ENCODE measurements at regions not wholly inside any gene's neighbourhood (a gene's known extent, or its start where the extent isn't known, plus 50 kb on each side); places are given as distances from the start of the nearest gene placed in this dataset.
"Not testable (repeated sequence)": the region's sequence is repeated elsewhere in the genome, so short reads cannot be mapped to it uniquely, and the experiment has no call there.

- in situ Hi-C loops (cut with MboI; ENCODE audit: low pct_unique_long_range_greater_than_20kb, low sequenced_read_pairs, unreplicated experiment), result no loop called here
- TF ChIP-seq CTCF (IDR thresholded peaks at IDR 0.05; ENCODE audit: extremely low read depth, insufficient read depth, missing control alignments), result no peak
- no peak for DNase-seq (ENCODE audit: low spot score)
Measured at GRCh38 chrX:143363419-143363818, 153.9 kb downstream of the SPANXN3 start.

GRCh38 chrX:143340190-143340589 lies 177.1 kb downstream of the SPANXN3 start:
- no peak for TF ChIP-seq CTCF (IDR thresholded peaks at IDR 0.05; ENCODE audit: extremely low read depth, insufficient read depth, missing control alignments)
- in situ Hi-C loops (cut with MboI; ENCODE audit: low pct_unique_long_range_greater_than_20kb, low sequenced_read_pairs, unreplicated experiment), result no loop called here
- DNase-seq (ENCODE audit: low spot score), result no peak

GRCh38 chrX:143336261-143336660 lies 181.0 kb downstream of the SPANXN3 start:
- in situ Hi-C loops (cut with MboI; ENCODE audit: low pct_unique_long_range_greater_than_20kb, low sequenced_read_pairs, unreplicated experiment), result no loop called here
- no peak for DNase-seq (ENCODE audit: low spot score)
- no peak for TF ChIP-seq CTCF (IDR thresholded peaks at IDR 0.05; ENCODE audit: extremely low read depth, insufficient read depth, missing control alignments)

GRCh38 chrX:143319526-143319925 lies 197.7 kb downstream of the SPANXN3 start:
- no peak for DNase-seq (ENCODE audit: low spot score)
- TF ChIP-seq CTCF (IDR thresholded peaks at IDR 0.05; ENCODE audit: extremely low read depth, insufficient read depth, missing control alignments), result no peak
- in situ Hi-C loops (cut with MboI; ENCODE audit: low pct_unique_long_range_greater_than_20kb, low sequenced_read_pairs, unreplicated experiment), result no loop called here

- DNase-seq (ENCODE audit: low spot score); in situ Hi-C loops (cut with MboI; ENCODE audit: low pct_unique_long_range_greater_than_20kb, low sequenced_read_pairs, unreplicated experiment): not testable (repeated sequence)
Measured at GRCh38 chrX:143318857-143319256, 198.4 kb downstream of the SPANXN3 start.

GRCh38 chrX:143306991-143307937 lies 210.0 kb downstream of the SPANXN3 start:
- TF ChIP-seq CTCF (IDR thresholded peaks at IDR 0.05; ENCODE audit: extremely low read depth, insufficient read depth, missing control alignments), result no peak
- no peak for DNase-seq (ENCODE audit: low spot score)
- in situ Hi-C loops (cut with MboI; ENCODE audit: low pct_unique_long_range_greater_than_20kb, low sequenced_read_pairs, unreplicated experiment), result no loop called here

GRCh38 chrX:143304518-143304917 lies 212.8 kb downstream of the SPANXN3 start:
- in situ Hi-C loops (cut with MboI; ENCODE audit: low pct_unique_long_range_greater_than_20kb, low sequenced_read_pairs, unreplicated experiment), result no loop called here
- DNase-seq (ENCODE audit: low spot score), result no peak
- no peak for TF ChIP-seq CTCF (IDR thresholded peaks at IDR 0.05; ENCODE audit: extremely low read depth, insufficient read depth, missing control alignments)

All from GM13977 (cell line).